ENCODE measurements at regions not wholly inside any gene's neighbourhood (a gene's known extent, or its start where the extent isn't known, plus 50 kb on each side); places are given as distances from the start of the nearest gene placed in this dataset.

GRCh38 chr16:65499566-65499965 lies 377.7 kb upstream of the CDH11 start:
- DNase-seq = no peak

DNA sequence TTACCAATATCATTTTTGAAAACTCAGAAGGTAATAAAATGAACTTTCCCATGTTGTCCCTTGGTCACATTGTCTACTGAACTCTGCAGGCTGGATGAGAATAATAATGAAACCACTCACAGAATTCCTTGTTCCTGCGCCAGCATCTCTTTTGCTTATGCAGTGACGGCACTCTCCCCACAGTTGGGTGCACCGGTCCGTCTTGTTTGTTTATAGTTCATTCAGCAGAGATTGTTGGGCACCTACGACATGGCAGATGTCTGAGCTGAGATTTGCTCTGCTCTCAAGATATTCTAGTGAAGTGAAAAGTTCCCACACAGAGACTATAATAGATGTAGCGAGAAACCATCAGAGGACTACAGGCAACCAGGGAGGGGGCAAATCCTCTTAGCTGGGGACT lies 375.7 kb upstream of the CDH11 start:
- DNase-seq = no peak

DNA sequence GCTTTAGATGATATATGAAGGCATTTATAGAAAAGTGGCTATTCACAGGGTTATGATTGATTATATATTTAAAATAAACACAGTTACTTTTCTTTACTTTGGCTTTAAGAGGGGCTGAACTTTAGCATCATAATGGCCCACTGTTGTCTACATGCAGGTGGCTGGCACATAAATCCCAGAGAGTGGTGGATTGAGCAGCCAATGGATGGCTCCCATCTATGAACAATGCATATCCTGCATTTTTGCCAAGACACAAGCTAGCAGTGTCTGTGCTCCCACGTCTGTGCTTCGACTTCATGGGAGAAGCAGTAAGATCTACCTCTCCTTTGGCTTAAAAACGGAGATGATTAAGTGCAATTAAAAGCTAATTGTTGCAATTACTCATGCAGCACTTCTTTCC lies 373.2 kb upstream of the CDH11 start:
- no peak for DNase-seq

DNA sequence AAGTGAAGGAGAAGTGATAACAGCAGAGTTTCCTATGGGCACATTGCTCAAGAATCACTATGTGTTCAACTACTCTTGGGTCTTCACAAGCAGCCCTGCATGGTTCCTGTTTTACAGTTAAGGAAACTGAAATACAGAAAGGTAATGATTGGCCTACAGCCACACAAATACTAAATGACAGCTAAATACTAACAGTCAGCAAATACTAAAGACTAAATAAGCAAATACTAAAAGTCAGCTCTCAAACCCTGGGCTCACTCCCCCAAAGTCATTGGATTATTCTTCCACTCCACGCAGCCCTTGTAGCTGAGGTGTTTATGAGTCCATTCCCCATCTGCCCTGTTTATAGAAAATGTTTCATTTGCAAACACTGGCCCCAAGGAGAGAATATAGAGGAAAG lies 372.7 kb upstream of the CDH11 start:
- no peak for DNase-seq

GRCh38 chr16:65494080-65494479 lies 372.2 kb upstream of the CDH11 start:
- no peak for DNase-seq

- no peak for DNase-seq
Observed at GRCh38 chr16:65490286-65490685, 368.4 kb upstream of the CDH11 start.

GRCh38 chr16:65489531-65490023 lies 367.7 kb upstream of the CDH11 start:
- DNase-seq = no peak

- no peak for DNase-seq
Observed at GRCh38 chr16:65487231-65487630, 365.4 kb upstream of the CDH11 start.

GRCh38 chr16:65481956-65482355 lies 360.1 kb upstream of the CDH11 start:
- DNase-seq = no peak

- peak; percentile 21 for DNase-seq
Observed at GRCh38 chr16:65480281-65481091, 358.6 kb upstream of the CDH11 start.

- no peak for DNase-seq
Observed at GRCh38 chr16:65476448-65476955, 354.6 kb upstream of the CDH11 start.

DNA sequence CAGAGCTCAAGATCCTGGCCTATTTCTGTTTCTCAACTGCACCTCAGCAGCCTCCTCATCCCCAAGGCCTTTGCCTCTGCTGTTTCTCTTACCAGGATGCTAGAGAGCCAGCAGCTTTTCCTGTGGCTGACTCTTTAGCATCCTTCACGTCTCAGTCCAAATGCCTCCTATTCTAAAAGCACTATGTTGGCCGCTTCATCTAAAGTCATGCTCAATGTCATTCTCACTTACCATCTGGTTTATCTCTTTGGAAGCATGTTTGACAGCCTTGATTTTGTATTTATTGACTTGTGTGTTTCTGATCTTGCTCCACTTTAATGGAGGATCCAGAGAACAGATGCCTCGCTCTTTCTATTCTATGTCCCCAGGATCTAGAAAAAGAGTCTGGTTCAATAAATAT lies 351.8 kb upstream of the CDH11 start:
- no peak for DNase-seq

GRCh38 chr16:65469116-65469515 lies 347.3 kb upstream of the CDH11 start:
- DNase-seq = no peak

- DNase-seq = no peak
Observed at GRCh38 chr16:65468133-65468532, 346.3 kb upstream of the CDH11 start.

GRCh38 chr16:65463652-65464260 lies 341.9 kb upstream of the CDH11 start:
- DNase-seq = no peak

DNA sequence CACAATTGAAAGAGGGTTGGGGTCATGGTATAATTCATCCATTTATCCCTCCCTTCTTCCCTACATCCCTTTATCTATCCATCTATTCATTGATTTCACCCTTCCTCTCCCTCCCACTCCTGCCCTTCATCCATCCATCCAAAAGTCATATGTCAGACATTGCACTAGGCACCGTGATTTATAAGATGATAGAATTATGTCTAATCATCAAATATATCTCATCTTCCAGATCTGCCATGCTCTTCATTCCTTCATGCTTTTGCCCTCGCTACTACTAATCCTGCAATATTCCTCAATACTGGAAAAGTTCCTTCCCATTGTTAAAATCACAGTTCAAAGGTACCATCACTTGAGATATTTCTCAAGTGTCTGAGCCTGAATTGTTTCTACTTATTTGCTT lies 335.2 kb upstream of the CDH11 start:
- DNase-seq = no peak

DNA sequence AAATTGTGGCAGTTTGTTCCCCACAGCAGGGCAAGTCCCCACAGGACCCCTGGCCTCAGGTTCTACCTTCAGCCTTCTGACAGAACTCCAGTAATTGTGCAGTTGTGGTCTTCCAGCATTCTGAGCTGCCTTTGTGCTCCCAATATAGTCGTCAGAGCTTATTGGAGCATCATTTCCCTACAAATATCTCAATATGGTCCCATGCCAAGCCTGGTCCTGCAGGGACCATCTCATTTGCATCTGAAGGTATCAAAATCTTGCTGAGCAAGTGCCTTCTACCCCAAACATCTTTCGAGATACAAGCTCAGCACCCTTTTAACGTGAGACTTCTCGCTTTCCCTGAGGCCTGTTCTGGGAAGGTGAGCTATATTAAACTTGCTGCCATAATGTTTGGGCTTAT lies 333.9 kb upstream of the CDH11 start:
- no peak for DNase-seq

DNA sequence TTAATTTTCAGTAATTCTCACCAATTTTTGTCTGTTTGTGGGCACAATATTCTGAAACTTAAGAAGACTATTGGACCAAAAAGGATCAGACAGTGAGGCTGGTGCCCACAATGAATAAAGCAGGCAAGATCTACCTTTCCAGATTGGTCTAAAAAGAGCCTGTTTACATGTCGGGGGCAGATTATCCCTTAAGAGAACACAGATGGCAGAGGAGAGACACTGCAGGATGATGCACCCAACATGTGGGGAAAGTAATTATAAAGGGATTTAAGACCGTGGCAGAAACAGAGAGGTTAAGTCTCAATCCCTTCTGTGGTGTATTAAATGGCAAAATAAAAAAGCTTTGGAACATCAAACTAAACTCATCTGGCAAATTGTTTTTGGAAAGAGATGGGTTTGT lies 331.8 kb upstream of the CDH11 start:
- no peak for DNase-seq

DNA sequence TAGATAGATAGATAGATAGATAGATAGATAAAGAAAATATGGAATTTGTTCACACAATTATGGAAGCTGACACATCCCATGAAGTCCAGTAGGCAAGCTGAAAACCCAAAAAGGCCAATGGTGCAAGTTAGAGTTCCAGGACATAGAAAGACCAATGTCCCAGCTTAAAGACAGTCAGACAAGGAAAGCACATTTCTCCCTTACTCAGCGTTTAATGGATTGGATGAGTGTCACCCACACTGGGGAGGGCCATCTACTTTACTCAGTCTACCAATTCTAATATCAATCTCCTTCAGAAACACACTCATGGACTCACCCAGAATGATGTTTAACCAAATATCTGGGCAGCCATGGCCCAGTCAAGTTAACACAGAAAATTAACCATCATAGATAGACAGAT lies 327.7 kb upstream of the CDH11 start:
- DNase-seq = no peak

DNA sequence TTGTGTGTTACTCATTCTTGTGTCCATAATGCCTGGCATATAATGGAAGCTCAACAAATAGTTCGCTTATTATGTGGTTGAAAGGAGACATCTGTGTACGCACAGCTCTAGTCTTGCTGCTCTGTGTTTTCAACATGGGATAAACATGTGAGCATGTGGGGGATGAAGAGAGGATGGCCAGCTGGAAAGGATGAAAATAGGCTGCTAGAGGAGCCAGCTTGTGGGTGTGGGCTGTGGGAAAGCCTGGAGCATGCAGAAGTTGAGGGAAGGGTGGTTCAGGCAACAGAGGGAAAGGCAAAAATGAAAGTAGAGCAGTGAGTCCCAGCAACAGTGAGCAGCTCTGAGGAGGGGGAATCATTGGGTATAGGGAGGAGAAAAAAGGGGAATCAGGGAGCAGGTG lies 324.6 kb upstream of the CDH11 start:
- peak; percentile 10 for DNase-seq

DNA sequence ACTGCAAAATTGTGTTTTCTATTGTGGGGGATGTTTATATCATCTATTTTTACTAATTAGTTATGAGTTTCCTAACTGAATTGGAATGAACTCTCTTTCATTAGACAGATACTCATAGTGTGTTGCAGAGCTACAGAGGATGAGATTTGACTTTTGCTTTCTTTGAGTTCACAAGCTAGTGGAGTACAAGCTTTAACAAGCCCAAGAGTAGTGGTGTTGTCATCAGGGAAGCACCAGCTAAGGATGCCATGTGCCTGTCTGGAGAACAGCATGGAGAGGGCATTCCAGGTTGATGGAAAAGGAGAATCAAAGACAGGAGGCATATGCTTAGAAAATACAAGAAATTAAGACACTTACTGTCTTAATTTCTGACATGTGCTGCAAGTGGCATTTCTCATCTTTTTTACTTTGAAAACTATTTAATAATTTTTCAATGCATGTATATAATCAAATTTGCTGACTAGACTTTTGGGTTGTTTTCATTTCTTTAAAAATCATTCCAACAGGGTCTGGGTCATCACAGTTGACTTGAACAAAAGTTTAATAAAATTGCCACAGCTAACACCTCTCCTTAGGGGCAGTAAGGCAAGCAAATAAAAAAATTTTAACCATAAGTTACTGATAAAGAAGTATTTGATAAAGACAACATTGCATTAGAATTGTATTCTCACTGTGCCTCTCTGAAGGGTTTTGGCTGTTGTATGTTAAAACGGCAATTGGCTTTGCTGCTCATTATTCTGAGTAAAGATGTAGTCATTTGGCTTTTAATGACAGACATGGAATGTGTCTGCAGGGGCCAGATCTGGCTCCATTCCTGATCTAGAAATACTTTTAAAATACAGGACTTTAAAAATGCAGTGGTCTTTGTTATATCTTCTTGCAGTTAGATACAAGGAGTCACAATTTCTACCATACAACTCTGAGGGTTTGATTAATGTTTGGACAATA lies 323.7 kb upstream of the CDH11 start:
- no peak for DNase-seq

DNA sequence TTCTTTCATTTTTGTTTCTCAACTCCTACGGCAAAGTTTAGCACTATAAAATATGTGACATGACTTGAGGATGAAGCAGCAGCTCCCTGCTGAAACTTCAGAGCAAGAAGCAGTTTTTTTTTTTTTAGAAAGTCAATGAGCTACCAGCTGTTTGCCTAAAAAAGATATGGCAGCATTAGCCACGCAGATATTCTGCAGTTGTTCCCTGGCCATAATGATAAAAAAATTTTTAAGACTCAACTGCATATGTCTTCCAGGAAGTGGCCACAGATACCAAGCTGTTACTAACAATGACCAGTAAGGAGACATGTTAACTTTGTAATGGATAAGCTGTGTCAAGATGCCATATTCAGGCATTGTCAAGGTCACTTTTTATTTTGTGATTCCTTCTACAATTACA lies 319.6 kb upstream of the CDH11 start:
- no peak for DNase-seq
